ENCODE measurements at regions not wholly inside any gene's neighbourhood (a gene's known extent, or its start where the extent isn't known, plus 50 kb on each side); places are given as distances from the start of the nearest gene placed in this dataset.

GRCh38 chr3:73141525-73141924 is 80.1 kb downstream of the EBLN2 start:
- intact Hi-C loops (cut with micrococcal nuclease; ENCODE audit: unreplicated experiment) = no loop called here
- BruUV-seq (replicated peaks) = no TSS peak
- Histone ChIP-seq H3K36me3 (ENCODE audit: control insufficient read depth, insufficient read depth, low read length) (no peaks in the 10 kb centered on the region), H3K4me3 (ENCODE audit: low read depth, low read length) (no peak overlapping the region), H3K27me3 (replicated peaks; ENCODE audit: control insufficient read depth, insufficient read depth, low read length) (no peaks in the 10 kb centered on the region), H3K4me1 (peaks cover 5% of the 10 kb centered on the region), H3K9me3 (no peaks in the 10 kb centered on the region)
- Mint-ChIP-seq H3K27ac (ENCODE audit: unreplicated experiment) (no peak overlapping the region), H3K27me3 (ENCODE audit: insufficient read depth, unreplicated experiment) (no peaks in the 10 kb centered on the region), H3K4me1 (ENCODE audit: low read depth, unreplicated experiment) (peaks cover 5% of the 10 kb centered on the region), H3K9me3 (ENCODE audit: unreplicated experiment) (no peaks in the 10 kb centered on the region), H3K36me3 (ENCODE audit: insufficient read depth, unreplicated experiment) (no peaks in the 10 kb centered on the region), H3K4me3 (ENCODE audit: unreplicated experiment) (no peak overlapping the region)
- ChIA-PET CTCF (no interaction called here), POLR2A (no interaction called here)
- no peak for TF ChIP-seq CTCF (IDR thresholded peaks at IDR 0.05; ENCODE audit: insufficient read depth in 1 of 2, low read depth in 1 of 2, low read length in 1 of 2, severe bottlenecking in 1 of 2, unreplicated experiment in 1 of 2)
- no peak for DNase-seq

- Mint-ChIP-seq H3K9me3 (ENCODE audit: unreplicated experiment) (no peaks in the 10 kb centered on the region), H3K36me3 (ENCODE audit: insufficient read depth, unreplicated experiment) (no peaks in the 10 kb centered on the region), H3K4me1 (ENCODE audit: low read depth, unreplicated experiment) (peaks cover 9% of the 10 kb centered on the region), H3K27ac (ENCODE audit: unreplicated experiment) (no peak overlapping the region), H3K4me3 (ENCODE audit: unreplicated experiment) (no peak overlapping the region), H3K27me3 (ENCODE audit: insufficient read depth, unreplicated experiment) (no peaks in the 10 kb centered on the region)
- no peak for TF ChIP-seq CTCF (IDR thresholded peaks at IDR 0.05; ENCODE audit: insufficient read depth in 1 of 2, low read depth in 1 of 2, low read length in 1 of 2, severe bottlenecking in 1 of 2, unreplicated experiment in 1 of 2)
- no peak overlapping the region for H3K4me3 ChIP-seq (ENCODE audit: low read depth, low read length)
- POLR2A ChIA-PET = no interaction called here
- no peak for DNase-seq
- intact Hi-C loops (cut with micrococcal nuclease; ENCODE audit: unreplicated experiment) = no loop called here
- peaks cover 20% of the 10 kb centered on the region for H3K4me1 ChIP-seq
- CTCF ChIA-PET = no interaction called here
- H3K27me3 ChIP-seq (replicated peaks; ENCODE audit: control insufficient read depth, insufficient read depth, low read length) = no peaks in the 10 kb centered on the region
- BruUV-seq (replicated peaks) = no TSS peak
- no peaks in the 10 kb centered on the region for H3K9me3 ChIP-seq
- no peaks in the 10 kb centered on the region for H3K36me3 ChIP-seq (ENCODE audit: control insufficient read depth, insufficient read depth, low read length)
Measured at GRCh38 chr3:73143401-73143800, 81.9 kb downstream of the EBLN2 start.

GRCh38 chr3:73143821-73144237 is 82.4 kb downstream of the EBLN2 start:
- ChIA-PET CTCF (no interaction called here), POLR2A (no interaction called here)
- 0 out of 2 replicates have a peak, but pooled peaks cover under 1% of the 10 kb centered on the region for H3K9me3 ChIP-seq
- H3K4me3 ChIP-seq (ENCODE audit: low read depth, low read length) = no peak overlapping the region
- intact Hi-C loops (cut with micrococcal nuclease; ENCODE audit: unreplicated experiment) = no loop called here
- Mint-ChIP-seq H3K9me3 (ENCODE audit: unreplicated experiment) (no peaks in the 10 kb centered on the region), H3K4me1 (ENCODE audit: low read depth, unreplicated experiment) (peaks cover 13% of the 10 kb centered on the region), H3K27ac (ENCODE audit: unreplicated experiment) (no peak overlapping the region), H3K27me3 (ENCODE audit: insufficient read depth, unreplicated experiment) (no peaks in the 10 kb centered on the region), H3K4me3 (ENCODE audit: unreplicated experiment) (no peak overlapping the region), H3K36me3 (ENCODE audit: insufficient read depth, unreplicated experiment) (no peaks in the 10 kb centered on the region)
- H3K27me3 ChIP-seq (replicated peaks; ENCODE audit: control insufficient read depth, insufficient read depth, low read length) = no peaks in the 10 kb centered on the region
- no peaks in the 10 kb centered on the region for H3K36me3 ChIP-seq (ENCODE audit: control insufficient read depth, insufficient read depth, low read length)
- no TSS peak for BruUV-seq (replicated peaks)
- DNase-seq = no peak
- no peak for TF ChIP-seq CTCF (IDR thresholded peaks at IDR 0.05; ENCODE audit: insufficient read depth in 1 of 2, low read depth in 1 of 2, low read length in 1 of 2, severe bottlenecking in 1 of 2, unreplicated experiment in 1 of 2)
- H3K4me1 ChIP-seq = peaks cover 24% of the 10 kb centered on the region

Data from Caco-2 (cell line).